Transverse colon (tissue), 3 donors: ENCODE measurements at regions not wholly inside any gene's neighbourhood (a gene's known extent, or its start where the extent isn't known, plus 50 kb on each side); places are given as distances from the start of the nearest gene placed in this dataset.
A peak's percentile ranks its signal among the peaks of the same experiment; 100 is the strongest.

ENCODE experiments used
- POLR2A ChIP-seq: fragments of 450-650 bp; IDR thresholded peaks from one replicate; pipeline ENCODE4 v1.6.1; 2016; ENCODE audit warnings: antibody characterized with exemption, mild to moderate bottlenecking, moderate library complexity
- TF ChIP-seq, protein P1 (sequence below), 5 experiments: fragments of 200-600 bp in 3 of 5; fragments of 450-650 bp in 2 of 5; sonication (generic) in 3 of 5; IDR thresholded peaks; 1 replicate in 2 of 5; 2 replicates in 3 of 5; pipeline ENCODE4 v1.5.1; 2016 to 2017; ENCODE audit warnings: antibody characterized with exemption in 5 of 5, inconsistent platforms in 3 of 5, mild to moderate bottlenecking in 2 of 5, moderate library complexity in 1 of 5

DNA sequence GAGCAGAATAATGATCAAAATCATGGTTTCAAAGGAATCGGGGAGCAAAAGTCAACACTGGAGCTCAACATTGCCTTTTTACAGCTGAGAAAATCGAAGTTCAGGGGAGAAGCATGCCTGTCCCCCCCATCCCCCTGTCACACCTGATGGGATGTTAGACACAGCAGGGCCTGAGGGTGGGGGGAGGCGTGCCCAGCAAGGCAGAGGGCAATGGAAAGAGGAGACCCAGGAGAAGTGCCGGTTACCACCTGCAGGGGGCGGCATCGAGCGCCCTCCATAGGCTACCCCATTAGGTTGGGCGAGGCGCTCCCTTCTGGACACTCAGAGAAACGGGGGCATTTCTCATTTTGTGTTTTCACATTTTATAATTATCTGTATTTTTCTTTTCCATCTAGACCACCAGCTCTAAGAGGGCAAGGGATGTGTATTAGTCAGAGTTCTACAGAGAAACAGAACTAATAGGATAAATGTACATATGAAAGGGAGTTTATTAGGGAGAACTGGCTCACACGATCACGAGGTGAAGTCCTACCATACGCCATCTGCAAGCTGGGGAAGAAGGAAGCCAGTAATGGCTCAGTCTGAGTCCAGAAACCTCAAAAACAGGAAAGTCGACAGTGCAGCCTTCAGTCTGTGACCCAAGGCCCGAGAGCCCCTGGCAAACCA, 271.3 kb downstream of the LRATD1 start:
- no peak for TF ChIP-seq POLR2A
- TF ChIP-seq, protein P1, sequence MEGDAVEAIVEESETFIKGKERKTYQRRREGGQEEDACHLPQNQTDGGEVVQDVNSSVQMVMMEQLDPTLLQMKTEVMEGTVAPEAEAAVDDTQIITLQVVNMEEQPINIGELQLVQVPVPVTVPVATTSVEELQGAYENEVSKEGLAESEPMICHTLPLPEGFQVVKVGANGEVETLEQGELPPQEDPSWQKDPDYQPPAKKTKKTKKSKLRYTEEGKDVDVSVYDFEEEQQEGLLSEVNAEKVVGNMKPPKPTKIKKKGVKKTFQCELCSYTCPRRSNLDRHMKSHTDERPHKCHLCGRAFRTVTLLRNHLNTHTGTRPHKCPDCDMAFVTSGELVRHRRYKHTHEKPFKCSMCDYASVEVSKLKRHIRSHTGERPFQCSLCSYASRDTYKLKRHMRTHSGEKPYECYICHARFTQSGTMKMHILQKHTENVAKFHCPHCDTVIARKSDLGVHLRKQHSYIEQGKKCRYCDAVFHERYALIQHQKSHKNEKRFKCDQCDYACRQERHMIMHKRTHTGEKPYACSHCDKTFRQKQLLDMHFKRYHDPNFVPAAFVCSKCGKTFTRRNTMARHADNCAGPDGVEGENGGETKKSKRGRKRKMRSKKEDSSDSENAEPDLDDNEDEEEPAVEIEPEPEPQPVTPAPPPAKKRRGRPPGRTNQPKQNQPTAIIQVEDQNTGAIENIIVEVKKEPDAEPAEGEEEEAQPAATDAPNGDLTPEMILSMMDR (IDR thresholded peaks at IDR 0.05) = peak; percentile 51 to 73 (median 62)
